ENCODE measurements at regions not wholly inside any gene's neighbourhood (a gene's known extent, or its start where the extent isn't known, plus 50 kb on each side); places are given as distances from the start of the nearest gene placed in this dataset.
A peak's percentile ranks its signal among the peaks of the same experiment; 100 is the strongest.

DNA sequence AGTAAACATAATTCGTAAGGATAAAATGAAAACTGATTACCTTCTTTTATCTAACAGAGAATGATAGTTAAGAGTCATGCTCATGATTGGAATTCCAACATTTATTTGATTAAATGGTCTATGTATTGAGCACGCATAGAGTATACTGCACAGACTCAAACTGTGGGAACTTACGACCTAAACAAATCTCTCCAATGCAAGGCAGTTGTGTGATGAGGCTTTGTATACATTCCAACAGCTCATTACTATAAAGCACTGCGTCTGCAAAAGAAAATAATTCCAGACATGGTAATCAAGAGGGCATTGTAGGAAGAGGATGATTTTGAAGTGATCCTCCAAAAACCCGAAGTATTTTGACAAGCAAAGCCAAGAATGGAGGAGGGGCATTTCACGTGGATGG lies 169.5 kb downstream of the NUFIP1 start:
- no peak for DNase-seq (ENCODE audit: low read depth, low spot score)
- in situ Hi-C loops (cut with HindIII; ENCODE audit: low pct_unique_long_range_greater_than_20kb, low sequenced_read_pairs): no loop called here

- peak; percentile 10 for DNase-seq (ENCODE audit: low read depth, low spot score)
- in situ Hi-C loops (cut with HindIII; ENCODE audit: low pct_unique_long_range_greater_than_20kb, low sequenced_read_pairs): no loop called here
Measured at GRCh38 chr13:44819245-44819644, 170.0 kb downstream of the NUFIP1 start.

DNA sequence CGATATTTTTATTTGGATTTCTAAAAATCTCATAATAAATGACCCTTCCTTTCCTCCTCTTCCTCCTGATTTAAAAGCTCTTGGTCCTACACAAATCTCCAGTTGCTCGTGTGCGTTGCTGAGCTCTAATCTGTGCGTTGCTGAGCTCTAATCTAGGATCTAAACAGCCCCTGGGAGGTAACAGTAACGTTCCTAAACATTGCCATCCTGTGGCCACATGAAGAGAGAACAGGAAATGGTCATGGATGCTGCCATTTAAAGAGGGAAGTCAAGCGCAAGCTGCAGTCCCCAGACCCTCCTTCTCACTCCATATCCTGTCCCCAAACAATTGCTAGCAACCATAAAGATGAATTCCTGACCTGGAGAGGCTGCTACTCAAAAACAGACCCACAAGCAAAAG lies 170.8 kb downstream of the NUFIP1 start:
- peak; percentile 60 for DNase-seq (ENCODE audit: low read depth, low spot score)
- in situ Hi-C loops (cut with HindIII; ENCODE audit: low pct_unique_long_range_greater_than_20kb, low sequenced_read_pairs): no loop called here

- in situ Hi-C loops (cut with HindIII; ENCODE audit: low pct_unique_long_range_greater_than_20kb, low sequenced_read_pairs): no loop called here
- DNase-seq (ENCODE audit: low read depth, low spot score): no peak
Measured at GRCh38 chr13:44818016-44818415, 171.3 kb downstream of the NUFIP1 start.

GRCh38 chr13:44817131-44817671 lies 172.1 kb downstream of the NUFIP1 start:
- in situ Hi-C loops (cut with HindIII; ENCODE audit: low pct_unique_long_range_greater_than_20kb, low sequenced_read_pairs): no loop called here
- DNase-seq (ENCODE audit: low read depth, low spot score): no peak

DNA sequence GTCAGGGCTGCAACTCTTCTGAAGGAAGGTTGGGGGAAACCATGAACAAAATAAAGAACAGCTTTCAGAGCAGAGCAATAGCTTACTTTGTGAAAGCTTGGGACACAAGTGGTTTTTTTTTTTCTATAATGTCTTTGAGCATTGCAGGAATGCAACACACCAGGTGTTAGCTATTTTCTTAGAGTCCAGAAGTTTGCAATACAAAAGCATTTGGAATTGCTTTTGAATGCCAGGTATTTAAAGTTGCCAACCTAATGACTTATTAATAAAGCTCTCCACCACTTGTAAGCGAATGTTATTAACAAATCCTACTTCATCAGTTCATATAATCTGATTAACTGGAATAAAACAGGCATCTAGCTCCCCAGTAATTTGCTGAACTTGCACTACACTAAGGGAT lies 172.6 kb downstream of the NUFIP1 start:
- in situ Hi-C loops (cut with HindIII; ENCODE audit: low pct_unique_long_range_greater_than_20kb, low sequenced_read_pairs): no loop called here
- DNase-seq (ENCODE audit: low read depth, low spot score): no peak

DNA sequence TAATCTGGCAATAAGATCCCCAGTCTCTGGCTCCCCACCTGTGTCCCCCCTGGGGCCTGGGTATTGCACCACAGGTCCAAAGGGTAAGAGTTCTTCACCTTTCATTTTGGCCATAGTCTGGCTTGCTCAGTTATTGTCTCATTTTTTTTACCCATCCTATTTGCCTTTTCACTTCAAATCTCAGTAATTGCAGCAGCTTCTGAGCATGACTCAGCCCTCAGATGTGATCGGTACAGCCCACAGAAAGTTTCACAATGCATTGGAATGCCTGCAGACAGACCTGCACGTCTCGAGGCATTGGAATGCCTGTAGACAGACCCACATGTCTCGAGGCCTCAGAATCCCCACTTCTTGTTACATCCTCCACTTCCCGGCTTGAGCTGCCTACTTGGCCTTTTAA lies 173.6 kb downstream of the NUFIP1 start:
- in situ Hi-C loops (cut with HindIII; ENCODE audit: low pct_unique_long_range_greater_than_20kb, low sequenced_read_pairs): no loop called here
- peak; percentile 34 for DNase-seq (ENCODE audit: low read depth, low spot score)

DNA sequence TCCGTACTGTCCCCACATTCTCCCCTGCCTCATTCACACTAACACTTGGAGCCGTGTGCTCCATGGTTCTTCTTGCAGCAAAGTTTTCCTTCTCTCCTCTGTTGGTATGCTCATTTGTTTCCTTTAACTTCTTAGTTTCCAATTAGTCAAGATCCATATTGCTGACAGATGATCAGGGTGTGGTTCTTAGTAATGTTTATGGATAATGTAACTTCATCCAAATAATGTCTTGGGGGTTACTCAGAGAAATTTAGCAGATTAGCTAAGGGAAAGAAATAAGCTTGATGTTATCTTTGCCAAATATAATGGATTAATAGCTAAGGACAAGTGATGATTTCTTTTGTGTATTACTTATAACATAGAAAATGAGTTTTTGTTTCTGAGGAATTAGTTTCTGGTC lies 174.4 kb downstream of the NUFIP1 start:
- in situ Hi-C loops (cut with HindIII; ENCODE audit: low pct_unique_long_range_greater_than_20kb, low sequenced_read_pairs): no loop called here
- no peak for DNase-seq (ENCODE audit: low read depth, low spot score)

- in situ Hi-C loops (cut with HindIII; ENCODE audit: low pct_unique_long_range_greater_than_20kb, low sequenced_read_pairs): no loop called here
- DNase-seq (ENCODE audit: low read depth, low spot score): no peak
Measured at GRCh38 chr13:44814161-44814560, 175.1 kb downstream of the NUFIP1 start.

- DNase-seq (ENCODE audit: low read depth, low spot score): no peak
- in situ Hi-C loops (cut with HindIII; ENCODE audit: low pct_unique_long_range_greater_than_20kb, low sequenced_read_pairs): no loop called here
Measured at GRCh38 chr13:44812818-44813217, 176.5 kb downstream of the NUFIP1 start.

DNA sequence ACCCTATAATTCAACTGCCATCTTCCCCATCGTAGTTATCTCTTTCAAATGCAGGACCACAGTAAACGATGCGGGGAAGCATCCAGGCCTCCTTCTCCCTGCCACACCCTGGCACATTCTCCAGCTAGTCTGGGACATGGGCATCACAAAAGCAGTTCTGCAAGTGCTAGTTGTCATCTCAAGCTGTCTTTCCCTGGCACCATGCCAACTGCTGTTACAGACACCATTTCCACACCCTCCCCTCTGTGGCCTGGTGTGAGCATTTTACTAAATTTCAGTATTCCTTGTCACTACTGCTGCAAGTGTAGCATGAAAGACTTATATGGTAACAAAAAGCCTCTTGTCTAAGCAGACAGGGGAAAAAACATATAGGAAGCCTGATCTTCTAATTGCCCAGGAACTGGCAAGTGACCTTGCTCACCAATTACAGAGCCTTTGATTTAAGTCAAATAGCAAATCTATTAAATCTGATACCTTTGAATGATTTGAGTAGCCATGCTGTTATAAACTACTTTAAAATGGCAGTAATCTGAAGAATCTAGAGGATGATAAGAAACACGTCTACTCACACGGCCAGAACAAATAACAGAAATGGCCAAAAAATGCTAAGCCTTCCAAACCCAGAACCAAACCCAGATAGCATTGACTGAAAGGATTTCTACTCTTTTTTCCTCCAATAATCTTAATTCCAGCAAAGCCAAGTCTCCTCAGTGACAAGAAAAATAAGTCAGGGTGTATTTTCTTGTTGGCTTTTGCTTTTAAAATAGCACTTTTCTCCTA lies 179.0 kb downstream of the NUFIP1 start:
- in situ Hi-C loops (cut with HindIII; ENCODE audit: low pct_unique_long_range_greater_than_20kb, low sequenced_read_pairs): no loop called here
- no peak for DNase-seq (ENCODE audit: low read depth, low spot score)

GRCh38 chr13:44809190-44809589 lies 180.1 kb downstream of the NUFIP1 start:
- in situ Hi-C loops (cut with HindIII; ENCODE audit: low pct_unique_long_range_greater_than_20kb, low sequenced_read_pairs): no loop called here
- DNase-seq (ENCODE audit: low read depth, low spot score): peak; percentile 15

DNA sequence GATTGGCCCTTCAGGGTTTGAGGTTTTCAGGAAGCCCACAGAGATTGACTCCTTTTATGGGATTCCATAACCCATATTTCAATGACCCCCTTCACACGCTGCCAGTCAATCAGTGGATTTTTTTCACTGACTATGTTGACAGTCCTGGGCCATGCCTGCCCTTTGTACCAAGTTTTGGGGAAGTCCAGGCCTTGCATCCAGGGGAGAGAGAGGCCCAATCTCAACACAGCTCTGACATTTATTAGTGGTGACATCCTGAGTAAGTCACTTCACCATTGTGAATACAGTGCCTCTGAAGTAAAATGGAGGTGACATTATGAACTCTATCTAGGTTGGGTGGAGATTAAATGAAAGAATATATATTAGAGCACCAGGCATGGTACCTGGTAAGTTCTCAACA lies 181.1 kb downstream of the NUFIP1 start:
- no peak for DNase-seq (ENCODE audit: low read depth, low spot score)
- in situ Hi-C loops (cut with HindIII; ENCODE audit: low pct_unique_long_range_greater_than_20kb, low sequenced_read_pairs): no loop called here

DNA sequence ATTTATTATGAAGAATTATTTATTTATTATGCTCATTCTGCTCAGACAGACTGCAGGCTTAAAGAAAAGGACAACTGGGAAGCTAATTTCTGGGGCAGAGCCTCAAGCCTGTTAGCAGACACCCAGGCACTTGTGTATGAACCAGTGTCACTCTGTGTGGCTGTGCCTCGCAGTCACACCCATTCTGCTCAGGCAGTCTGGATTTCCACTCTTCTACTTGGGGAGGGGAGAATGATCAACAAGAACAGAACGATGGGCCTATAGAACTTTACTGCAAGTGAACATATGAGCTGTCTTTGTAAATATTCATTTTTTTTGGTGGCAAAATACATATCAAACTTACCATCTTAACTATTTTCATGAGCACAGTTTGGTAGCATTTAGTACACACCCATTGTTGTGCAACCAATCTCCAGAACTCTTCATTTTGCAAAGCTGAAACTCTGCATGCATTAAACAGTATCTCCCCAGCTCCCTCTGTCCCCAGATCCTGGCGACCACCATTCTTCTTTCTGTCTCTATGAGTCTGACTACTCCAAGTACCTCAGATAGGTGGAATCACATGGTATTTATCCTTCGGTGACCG lies 181.7 kb downstream of the NUFIP1 start:
- no peak for DNase-seq (ENCODE audit: low read depth, low spot score)
- in situ Hi-C loops (cut with HindIII; ENCODE audit: low pct_unique_long_range_greater_than_20kb, low sequenced_read_pairs): no loop called here

GRCh38 chr13:44806826-44807225 lies 182.4 kb downstream of the NUFIP1 start:
- no peak for DNase-seq (ENCODE audit: low read depth, low spot score)
- in situ Hi-C loops (cut with HindIII; ENCODE audit: low pct_unique_long_range_greater_than_20kb, low sequenced_read_pairs): no loop called here

DNA sequence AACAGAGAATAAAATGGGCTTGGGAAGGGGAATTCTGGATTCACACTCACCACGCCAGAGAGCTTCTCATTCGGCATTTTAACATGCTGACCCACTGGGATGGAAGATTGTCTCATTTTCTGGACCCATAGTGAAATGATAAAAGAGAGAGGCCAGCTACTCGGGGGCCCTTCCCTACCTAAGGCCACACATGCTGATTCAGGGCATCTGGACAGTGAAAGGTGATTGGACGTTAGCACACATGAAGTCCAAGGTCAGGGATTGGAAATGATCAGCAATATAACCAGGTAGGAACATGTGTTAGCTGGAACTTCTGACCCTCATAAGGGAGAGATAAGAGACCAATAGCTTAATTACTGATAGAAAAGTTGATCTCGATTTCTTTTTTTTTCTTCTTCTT lies 183.7 kb downstream of the NUFIP1 start:
- in situ Hi-C loops (cut with HindIII; ENCODE audit: low pct_unique_long_range_greater_than_20kb, low sequenced_read_pairs): no loop called here
- DNase-seq (ENCODE audit: low read depth, low spot score): no peak

- no peak for DNase-seq (ENCODE audit: low read depth, low spot score)
- in situ Hi-C loops (cut with HindIII; ENCODE audit: low pct_unique_long_range_greater_than_20kb, low sequenced_read_pairs): no loop called here
Measured at GRCh38 chr13:44803390-44803789, 185.9 kb downstream of the NUFIP1 start.

DNA sequence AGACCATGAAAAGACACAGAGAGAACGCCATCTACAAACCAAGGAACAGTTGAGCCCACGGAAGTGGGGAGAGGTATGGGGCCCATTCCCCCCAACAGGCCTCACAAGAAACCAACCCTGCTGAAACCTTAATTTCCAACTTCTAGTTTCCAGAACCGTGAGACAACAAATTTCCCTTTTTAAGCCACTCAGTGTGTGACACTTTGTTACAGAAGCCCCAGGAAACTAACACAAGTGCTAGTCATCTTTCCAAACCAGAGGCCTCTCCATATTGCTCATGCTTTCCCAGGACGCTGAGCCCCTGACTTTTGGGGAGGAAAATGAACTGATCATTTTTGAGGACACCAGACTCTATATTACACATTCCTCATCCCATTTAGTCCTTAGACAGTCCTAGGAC lies 186.8 kb downstream of the NUFIP1 start:
- DNase-seq (ENCODE audit: low read depth, low spot score): no peak
- in situ Hi-C loops (cut with HindIII; ENCODE audit: low pct_unique_long_range_greater_than_20kb, low sequenced_read_pairs): no loop called here

- in situ Hi-C loops (cut with HindIII; ENCODE audit: low pct_unique_long_range_greater_than_20kb, low sequenced_read_pairs): no loop called here
- no peak for DNase-seq (ENCODE audit: low read depth, low spot score)
Measured at GRCh38 chr13:44801990-44802389, 187.3 kb downstream of the NUFIP1 start.
